ENCODE measurements at regions not wholly inside any gene's neighbourhood (a gene's known extent, or its start where the extent isn't known, plus 50 kb on each side); places are given as distances from the start of the nearest gene placed in this dataset.
"Not testable (repeated sequence)": the region's sequence is repeated elsewhere in the genome, so short reads cannot be mapped to it uniquely, and the experiment has no call there.

DNA sequence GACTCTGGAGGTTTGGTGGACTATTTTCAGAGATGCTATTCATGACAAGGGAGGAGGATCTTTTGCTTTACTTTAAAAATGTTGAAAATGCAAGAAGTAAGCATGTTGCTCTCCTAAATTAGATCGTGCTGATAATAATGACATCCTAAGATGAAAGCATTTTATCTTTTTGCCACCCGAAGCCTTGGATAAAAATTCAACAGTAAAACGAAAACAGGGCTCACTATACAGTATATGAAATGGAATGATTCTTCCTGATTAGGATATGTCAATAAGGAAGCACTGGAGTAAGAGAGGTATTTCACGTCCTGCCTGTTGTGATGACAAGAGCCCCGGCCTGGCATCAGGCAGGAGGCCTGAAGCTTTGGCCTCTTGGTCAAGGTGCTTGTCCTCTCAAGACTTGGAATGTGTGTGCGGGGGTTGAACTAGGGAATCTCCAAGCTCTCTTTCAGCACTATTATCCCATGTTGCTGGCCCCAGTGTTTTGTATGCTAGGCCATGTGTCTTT, 306.0 kb downstream of the MTX2 start:
- no peak for DNase-seq

DNA sequence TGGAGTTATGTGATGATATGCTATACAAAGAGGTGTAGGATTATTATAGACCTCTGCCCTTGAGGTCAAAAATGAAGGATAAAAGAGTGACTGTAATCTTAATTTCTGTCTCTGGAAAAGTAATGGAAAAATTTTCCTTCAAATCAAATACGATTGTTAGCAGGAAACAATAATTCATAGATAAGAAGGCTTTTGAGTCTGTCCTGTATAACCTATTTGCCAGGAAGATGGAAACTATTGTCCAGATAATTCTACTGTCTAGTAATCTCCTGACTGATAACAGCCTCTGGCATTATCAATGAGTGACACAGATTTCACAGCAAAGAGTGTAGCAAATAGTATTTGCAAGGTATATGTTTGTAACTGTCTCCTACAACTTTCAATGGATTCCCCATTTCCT, 307.8 kb downstream of the MTX2 start:
- DNase-seq, result no peak

DNA sequence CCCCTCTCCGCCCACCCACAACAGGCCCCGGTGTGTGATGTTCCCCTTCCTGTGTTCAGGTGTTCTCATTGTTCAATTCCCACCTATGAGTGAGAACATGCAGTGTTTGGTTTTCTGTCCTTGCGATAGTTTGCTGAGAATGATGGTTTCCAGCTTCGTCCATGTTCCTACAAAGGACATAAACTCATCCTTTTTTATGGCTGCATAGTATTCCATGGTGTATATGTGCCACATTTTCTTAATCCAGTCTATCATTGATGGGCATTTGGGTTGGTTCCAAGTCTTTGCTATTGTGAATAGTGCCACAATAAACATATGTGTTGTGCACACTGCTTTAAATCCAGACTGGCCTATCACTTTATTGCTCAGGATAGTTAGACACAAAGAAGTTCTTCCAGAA, 309.1 kb downstream of the MTX2 start:
- not testable (repeated sequence) for DNase-seq

DNA sequence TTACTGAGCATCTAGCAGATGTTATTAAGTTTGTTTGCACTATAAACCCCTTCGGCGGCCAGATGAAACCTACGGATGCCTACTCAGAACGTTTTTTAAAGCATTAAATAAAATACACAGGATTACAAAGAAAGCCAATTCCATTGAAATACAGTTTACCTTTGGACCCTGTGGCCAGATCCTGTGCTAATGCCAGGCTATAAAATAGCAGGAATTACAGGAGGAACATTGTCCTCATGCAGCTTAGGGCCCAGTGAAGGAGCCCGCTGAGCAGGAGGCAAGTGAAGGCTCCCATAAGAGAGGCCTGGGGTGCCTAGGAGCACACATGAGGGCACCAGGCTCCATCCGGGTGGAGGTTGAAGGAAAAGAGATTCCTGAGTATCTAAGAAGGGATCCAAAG, 310.4 kb downstream of the MTX2 start:
- DNase-seq, result no peak

DNA sequence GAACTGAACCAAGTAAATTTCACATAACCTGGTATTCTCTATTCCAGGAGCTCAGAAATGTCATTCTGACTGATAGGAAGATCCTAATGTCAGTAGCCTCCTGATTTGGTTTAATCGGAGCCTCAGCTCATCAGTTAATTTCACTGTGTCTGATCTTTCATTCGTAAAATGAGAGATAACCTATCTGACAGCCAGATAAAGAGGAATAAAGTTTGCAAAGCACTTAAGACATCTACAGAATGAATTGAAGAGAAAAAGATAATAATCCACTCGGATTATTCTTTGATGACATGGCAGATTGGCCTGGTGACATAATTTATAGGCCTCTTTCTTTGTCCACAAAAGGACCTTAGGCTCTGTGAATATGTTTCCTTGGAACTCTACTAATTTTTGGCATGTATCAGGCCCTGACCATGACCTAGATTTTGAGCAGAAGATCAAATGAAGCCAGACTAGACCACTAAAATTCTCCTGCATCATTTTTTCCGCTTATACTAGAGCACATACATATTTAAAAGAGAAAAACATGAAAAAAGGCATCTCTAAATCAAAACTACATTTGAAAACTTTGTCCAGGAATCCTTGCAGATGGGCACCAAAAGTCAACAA, 312.4 kb downstream of the MTX2 start:
- DNase-seq, result no peak

DNA sequence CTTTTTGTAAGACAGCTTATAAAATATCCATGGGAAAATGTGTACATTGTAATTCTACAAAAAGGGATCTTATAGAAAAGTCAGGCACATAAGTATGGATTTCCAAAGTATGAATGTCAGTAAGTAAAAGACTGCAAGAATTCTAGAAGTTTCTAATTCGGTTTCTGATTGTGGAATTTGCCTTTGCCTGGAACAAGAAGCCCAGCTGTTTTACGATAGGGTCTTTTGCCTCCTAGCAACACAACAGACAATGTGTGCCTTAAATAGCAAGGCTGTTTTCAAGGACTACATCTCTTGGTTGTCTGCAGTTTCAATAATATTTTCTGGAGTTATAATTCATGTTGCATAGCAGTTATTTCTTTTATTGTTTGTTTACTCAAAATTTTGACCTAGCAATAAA, 312.9 kb downstream of the MTX2 start:
- DNase-seq, result no peak

DNA sequence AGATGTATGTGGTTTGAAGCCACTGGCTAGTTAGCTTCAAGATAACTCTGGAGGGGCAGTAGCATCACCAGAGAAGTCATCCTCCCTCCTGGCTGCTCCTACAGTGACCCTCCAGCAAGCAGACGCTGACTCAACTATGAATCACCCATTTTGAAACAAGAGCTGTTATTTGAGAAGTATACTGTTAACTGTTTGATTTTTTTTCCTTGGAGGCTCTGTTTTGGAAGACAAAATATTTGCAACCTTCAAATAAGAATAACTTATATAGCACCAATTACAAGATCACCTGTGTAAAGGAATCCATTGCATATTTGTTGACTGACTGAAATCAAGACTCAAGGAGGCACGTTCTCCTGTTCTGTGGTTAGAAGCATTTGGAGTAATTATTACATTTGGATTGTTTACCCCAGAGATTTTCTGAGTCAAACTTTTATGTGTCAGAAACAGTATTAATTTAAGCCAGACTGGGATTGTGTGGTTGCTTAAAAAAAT, 313.8 kb downstream of the MTX2 start:
- no peak for DNase-seq

DNA sequence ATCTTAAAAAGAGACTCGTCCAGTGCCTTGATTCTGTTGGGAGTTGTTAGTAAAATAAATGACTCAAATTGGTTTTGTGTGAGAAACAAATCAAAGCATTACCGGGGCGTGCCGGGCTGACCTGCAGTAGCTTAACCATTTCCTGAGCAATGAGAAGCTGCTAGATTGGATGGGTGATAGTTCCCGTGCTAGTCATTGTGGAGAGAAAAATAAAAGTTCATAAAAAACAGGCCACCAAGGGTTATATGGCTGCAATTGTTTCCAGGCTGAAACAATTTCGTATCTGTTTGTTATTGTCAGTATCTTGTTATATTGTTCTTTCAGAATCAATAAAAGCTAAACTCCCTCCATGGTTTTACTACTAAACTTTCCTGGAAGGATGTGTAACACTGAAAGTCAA, 314.4 kb downstream of the MTX2 start:
- no peak for DNase-seq

DNA sequence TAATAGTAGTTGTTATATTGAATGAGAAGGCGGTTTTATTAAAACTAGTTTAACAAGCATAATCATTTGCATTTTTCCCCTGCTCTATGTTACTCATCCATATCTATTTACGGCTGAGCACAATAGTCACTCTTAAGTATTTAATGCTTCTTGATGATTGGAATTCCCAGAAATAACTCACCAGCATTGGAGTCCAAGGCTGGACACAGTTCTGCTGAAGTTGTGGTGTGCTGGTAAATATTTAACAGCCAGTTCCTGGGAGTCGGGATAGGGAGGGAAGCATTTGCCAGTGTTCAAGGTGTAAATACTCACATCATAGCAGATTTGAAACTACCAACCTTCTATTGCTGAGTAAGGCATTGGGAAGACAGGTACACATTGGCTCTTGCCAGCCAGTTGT, 315.1 kb downstream of the MTX2 start:
- no peak for DNase-seq

DNA sequence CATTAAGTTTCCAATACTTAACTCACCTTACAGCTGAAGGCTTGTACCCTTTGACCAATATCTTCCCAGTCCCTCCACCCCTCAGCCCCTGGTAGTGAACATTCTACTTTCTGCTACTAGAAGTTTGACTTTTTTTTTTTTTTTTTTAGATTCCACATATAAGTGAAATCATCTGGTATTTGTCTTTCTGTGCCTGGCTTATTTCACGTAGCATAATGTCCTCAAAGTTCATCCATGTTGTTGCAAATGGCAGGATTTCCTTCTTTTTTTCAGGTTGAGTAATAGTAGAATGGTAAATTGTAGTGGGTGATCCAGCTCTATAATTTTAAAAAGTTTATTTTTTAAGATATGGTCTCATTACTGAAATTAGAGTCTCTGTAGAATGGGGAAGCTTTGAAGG, 316.0 kb downstream of the MTX2 start:
- no peak for DNase-seq

DNA sequence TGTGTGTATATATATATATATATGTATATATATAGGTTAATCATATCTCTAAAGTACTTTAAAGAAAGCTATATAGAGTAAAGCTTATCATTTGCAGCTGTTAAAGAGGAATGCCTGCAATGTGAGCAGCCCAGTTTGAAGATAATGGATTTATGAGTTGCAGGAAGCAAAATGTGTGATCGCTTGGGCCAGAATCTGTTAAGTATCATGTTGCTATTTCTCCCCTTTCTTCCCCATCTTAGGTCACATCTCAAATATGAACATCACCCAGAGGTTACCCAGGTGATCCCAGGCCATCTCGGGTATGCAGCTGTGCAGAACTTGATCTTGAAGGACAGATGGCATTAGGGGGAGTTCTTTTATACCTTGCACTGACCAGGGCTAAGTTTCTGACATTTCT, 316.5 kb downstream of the MTX2 start:
- no peak for DNase-seq

DNA sequence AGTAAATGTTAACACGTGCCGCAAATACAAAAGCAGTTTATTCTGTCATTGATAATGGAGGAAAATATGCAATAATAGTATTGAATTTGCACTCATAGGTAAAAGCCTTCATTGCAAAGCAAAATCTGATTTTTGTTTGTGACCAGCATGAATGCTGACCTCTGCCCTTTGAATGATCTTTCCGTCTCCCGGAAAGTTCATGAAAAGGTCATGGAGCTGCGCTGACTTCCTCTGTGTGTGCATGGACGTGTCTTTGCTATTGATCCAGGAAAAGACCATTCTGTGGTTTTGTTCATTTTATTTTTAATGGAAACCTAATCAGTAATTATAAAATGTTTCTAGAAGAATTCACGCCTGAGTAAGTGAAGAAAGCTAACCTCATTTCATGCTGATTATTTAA, 320.0 kb downstream of the MTX2 start:
- DNase-seq, result no peak

DNA sequence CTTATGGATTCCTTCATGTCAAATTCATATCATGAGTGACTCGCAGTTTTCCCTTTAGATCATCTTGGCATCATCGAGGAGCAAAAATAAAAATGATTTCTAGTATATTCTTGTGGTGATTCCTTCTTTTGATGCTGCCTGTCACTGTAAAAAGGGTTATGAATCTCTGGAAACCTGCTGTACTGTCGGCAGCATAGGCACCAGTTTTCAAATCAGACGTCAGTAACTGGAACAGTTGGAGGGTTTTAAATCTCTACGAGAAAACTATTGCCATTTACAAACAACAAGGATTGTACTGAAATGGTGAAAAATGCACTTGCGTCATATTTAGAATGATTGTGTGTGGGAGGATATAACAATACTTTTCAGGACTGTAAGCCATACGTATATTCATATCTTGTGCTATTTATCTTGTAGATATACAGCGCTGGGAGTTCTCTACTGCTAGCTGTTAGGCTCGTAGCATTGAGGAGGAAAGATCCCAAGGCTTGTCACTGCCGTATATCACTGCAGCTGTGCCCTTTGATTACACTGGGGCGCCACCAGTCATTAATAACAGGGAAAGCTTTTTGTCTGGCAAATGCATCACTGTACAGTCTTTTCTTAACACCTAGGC, 320.7 kb downstream of the MTX2 start:
- no peak for DNase-seq

DNA sequence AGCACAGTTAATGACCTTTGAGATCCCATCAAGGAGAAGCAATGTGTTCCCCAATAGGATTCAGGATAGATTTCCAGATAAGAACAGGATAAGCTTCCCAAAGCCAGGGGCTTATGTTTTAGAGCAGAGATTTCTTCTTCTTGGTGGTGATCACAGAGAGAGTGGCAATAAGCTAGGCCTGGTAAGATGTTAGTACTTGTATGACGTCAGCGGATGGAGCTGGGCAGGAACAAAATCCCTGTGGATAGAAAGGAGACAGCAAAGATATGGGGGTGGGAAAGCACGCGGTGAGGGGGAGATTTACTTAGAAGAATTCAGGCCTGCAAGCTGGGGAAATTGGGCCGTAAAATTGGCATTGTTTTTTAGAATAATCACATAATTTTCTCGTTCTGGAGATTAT, 323.0 kb downstream of the MTX2 start:
- DNase-seq, result no peak

DNA sequence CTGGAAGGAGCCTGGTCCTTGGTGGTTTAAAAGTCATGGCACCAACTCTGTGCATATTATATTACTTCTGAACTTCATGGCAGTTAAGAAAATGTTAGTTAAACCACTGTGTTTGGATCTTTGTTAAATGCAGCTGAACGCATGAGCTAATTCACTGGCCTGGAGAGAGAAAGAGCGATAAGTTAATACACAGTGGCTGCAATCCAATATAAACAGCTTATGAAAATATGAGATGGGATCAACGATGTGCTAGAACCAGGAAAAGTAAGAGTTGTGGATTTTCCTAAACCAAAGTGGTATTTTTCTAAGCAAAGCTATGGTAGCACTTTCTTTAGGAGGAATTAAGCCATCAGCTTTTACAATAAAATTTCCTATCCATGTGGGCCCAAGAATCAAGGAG, 326.7 kb downstream of the MTX2 start:
- no peak for DNase-seq

DNA sequence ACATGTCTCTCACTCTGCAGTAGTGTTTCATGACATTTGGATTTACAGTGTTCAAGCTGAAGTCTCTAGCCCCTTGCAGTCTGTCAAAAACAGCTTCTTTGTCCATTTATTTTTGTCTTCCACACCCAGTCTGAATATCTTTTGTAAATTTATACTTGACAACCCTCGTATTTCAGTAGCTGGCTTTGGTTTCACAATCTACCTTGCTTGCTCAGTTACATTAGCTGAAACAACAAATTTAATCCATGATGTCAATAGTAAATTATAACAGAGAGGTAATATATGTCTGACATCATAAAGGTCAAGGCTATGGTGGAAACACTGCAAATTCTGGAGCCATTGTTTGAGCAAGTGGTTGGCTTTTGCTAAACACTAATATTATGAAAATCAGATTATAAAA, 328.7 kb downstream of the MTX2 start:
- DNase-seq, result no peak

DNA sequence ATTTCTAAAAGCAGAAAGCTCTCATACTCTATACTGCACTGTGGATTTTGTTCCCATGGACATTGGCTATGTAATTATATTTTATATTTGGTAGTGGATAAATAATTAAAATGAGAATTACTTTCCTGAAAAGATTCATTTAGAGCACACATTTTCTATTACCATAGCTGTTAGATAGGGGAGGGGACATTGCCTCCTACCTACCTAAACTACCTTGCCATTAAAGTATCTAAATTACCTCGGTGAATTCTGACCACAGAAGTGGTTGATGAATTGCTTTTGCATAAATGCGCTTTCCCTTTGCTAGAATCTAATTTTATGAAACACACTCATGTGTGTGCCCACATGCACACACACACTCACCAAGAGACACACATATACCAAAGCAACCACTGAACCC, 329.1 kb downstream of the MTX2 start:
- DNase-seq, result no peak

DNA sequence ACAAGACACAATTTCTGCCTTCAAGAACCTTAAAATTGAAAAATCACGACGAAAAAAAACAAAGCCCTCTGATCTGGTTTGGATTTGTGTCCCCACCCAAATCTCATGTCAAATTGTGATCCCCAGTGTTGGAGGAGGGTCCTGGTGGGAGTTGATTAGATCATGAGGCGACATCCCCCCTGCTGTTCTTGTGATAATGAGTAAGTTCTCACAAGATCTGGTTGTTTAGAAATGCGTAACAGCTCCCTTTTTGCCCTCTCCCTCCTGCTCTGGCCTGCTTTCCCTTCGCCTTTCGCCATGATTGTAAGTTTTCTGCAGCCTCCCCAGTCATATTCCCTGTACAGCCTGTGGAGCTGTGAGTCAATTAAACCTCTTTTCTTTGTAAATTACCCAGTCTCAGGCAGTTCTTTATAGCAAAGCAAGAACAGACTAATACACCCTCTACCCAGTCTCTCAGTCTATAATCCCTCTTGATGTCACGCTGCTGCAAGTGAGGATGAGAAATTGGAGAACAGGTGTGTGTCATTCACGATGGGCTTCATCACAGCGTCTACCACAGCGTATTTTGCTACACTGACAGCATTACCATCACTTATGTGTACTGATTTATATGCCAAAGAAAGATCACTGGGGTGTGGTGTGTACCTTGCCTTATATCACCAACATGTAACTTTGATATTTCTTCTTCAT, 330.7 kb downstream of the MTX2 start:
- no peak for DNase-seq

DNA sequence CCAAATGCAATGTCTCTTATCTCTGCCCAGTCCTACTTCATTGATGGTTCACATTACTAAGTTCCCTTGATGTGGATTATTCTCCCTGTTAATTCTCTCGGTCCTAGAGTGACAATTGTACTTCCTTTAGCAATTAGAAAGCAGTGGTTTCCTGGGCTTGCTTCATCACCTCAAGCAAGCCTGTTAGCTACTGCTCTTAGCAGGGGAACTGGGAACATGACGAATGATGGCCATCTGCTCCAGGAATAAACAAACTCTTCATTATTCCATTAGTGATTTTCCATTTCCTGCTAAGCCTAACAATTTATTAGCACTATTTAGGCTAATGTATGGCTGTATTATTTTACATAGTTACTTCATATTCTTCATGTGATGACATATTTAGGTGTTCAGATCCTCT, 331.8 kb downstream of the MTX2 start:
- DNase-seq, result no peak

DNA sequence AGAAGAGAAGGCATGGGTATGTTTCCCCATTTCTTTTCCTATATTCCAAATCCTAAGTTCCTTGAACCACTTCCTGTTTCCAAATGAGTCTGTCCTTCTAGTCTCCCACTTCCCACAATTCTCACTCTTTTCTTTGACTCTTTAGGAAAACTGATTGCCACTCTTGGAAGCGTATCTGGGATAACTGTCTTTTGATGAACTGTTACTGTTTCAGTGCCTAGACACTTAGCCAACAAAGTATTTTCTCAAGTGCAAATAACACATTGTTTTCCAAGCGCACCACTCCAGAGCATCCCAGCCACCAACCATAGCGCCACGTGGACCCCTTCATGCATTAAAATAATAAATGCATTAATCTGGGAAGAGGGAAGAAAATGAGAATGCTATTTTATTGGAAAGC, 342.8 kb downstream of the MTX2 start:
- no peak for DNase-seq

DNA sequence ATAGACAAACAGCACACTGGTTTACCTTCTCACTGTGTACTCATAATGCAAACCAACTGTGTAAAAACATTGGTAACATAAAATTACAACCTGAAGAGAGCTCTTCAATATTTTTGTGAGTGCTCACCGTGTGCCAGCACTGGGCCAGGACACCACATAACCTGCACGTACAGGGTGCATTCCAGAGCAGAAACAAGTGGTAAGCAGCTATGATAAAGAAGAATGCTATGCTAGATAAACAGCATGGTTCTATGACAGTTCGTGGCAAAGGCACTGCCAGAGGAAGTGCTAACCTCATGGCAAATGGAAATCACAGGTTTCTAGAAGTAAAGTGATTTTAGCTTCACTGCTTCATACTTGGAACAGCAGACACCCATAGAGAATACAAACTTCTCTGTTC, 343.5 kb downstream of the MTX2 start:
- DNase-seq, result no peak

DNA sequence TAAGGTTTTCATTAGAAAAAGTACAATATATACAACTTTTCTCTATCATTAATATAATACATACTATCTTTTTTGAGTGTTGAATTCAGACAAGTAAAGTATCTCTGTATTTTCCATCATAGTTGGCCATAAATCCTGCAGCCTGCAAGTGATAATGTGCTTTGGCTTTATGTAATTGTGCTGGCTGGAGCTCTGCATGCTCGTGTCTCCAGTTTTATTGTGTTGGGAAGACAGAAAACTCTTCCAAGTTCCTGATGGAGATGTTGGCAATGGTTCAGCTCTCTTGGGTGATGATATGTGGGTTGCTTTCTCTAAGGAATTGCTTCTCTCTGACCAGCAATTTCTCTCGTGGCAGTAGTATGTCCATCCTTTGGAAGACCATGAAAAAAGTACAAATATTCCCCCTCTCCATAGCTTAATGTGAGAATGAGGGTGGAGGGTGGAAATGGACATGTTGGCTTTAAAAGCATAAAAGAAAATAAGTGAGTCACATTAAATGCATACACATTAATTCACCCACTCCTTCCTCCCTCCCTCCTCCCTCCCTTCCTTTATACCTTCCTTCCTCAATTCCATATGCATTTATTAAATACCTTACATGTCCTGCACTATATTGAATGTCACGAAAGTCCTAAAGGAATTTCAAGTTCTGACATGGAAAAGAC, 344.2 kb downstream of the MTX2 start:
- DNase-seq, result no peak

DNA sequence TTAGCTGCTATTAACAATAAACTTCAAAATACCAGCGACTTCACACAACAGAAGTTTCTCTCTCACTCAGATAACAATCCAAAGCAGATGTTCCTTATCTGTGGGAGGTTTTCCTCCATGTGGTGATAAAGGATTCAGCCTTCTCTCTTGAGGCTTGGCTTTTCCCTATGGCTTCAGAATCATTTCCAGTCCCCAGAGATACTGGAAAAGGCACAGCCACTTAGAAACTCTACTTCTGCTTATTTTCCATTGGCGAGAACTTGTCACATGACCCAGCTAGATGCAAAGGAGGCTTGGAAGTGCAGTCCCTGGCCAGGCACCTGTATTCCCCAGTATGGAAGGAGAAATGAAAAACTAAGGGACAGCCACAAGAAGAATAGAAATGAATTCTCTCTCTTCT, 344.8 kb downstream of the MTX2 start:
- DNase-seq, result no peak

DNA sequence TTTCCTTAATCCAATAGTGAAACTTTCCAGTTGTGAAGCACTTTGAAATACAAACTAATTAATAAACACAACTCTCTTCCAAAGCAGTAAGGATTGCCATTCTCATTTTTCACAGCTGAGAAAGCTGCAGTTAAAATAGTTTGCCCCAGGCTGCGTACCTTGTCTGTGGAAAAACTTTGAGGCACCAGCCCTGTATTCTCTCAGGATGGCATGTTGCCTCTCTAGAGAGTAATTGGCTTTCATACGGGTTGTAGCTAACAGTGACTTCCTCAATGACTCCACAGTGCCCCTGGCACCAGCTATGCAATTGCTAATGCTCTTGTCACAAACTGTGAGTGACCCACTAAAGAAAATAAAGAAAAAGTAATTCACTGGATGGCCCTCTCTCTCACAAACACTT, 345.7 kb downstream of the MTX2 start:
- DNase-seq, result no peak

Measured in CD4-positive, alpha-beta T cell treated with Interleukin-17A for 4 hours (primary cell).